ENCODE measurements at regions not wholly inside any gene's neighbourhood (a gene's known extent, or its start where the extent isn't known, plus 50 kb on each side); places are given as distances from the start of the nearest gene placed in this dataset.

DNA sequence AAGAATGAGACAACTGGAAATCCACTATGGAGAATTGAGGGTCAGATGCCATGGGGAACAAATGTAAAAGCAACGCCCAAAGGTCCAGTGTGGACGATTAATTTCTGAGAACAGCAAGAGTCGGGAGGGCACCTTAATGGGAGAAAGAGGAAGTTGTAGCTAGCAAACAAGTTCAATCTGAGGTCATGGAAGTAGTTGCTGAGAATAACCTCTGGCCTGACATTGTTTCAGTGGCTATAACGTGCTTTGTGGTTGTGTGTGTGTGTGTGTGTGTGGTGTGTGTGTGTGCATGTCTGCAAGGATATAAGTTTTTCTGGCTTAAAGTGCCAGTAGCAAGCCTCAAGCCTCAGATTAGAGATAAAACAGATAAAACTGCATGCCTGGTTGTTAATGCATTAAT, 1630.1 kb upstream of the TENM4 start:
- Histone ChIP-seq H4K5ac (ENCODE audit: insufficient read length, low read depth, low read length) (no peak overlapping the region), H2BK12ac (ENCODE audit: low read depth, low read length) (no peak overlapping the region), H3K4me3 (ENCODE audit: extremely low read depth in 1 of 4, insufficient read depth in 2 of 4, low read depth in 3 of 4, low read length in 4 of 4) (no peak overlapping the region), H2AFZ (ENCODE audit: low read length) (no peak overlapping the region), H3K56ac (replicated peaks; ENCODE audit: insufficient read length, low read depth, low read length) (no peak overlapping the region), H2BK20ac (ENCODE audit: low read length) (no peak overlapping the region), H3K4me2 (ENCODE audit: insufficient read depth in 1 of 2, low read depth in 2 of 2, low read length in 2 of 2) (no peak overlapping the region), H2BK5ac (ENCODE audit: low read depth, low read length) (no peak overlapping the region), H2BK15ac (ENCODE audit: low read length) (no peak overlapping the region), H3K27me3 (replicated peaks in 1 of 4; ENCODE audit: control insufficient read depth in 3 of 4, extremely low read depth in 1 of 4, insufficient read depth in 3 of 4, low read length in 3 of 4) (no peaks in the 10 kb centered on the region), H2BK120ac (replicated peaks; ENCODE audit: low read depth, low read length) (no peak overlapping the region), H3K36me3 (ENCODE audit: control insufficient read depth in 2 of 4, insufficient read depth in 4 of 4, low read length in 3 of 4) (no peaks in the 10 kb centered on the region), H4K91ac (replicated peaks; ENCODE audit: insufficient read length, low read length) (no peak overlapping the region), H3K27ac (ENCODE audit: low read depth, low read length) (no peak overlapping the region), H3K23ac (ENCODE audit: insufficient read length) (no peak overlapping the region), H3K9ac (replicated peaks in 1 of 4; ENCODE audit: extremely low read depth in 1 of 4, low read depth in 3 of 4, low read length in 3 of 4) (no peak overlapping the region), H2AK5ac (ENCODE audit: low read depth, low read length) (no peak overlapping the region), H4K20me1 (replicated peaks in 1 of 2; ENCODE audit: control insufficient read depth in 1 of 2, insufficient read depth in 2 of 2, low read length in 2 of 2) (no peaks in the 10 kb centered on the region), H3K14ac (ENCODE audit: insufficient read length) (no peak overlapping the region), H3K23me2 (ENCODE audit: low read depth, low read length) (no peaks in the 10 kb centered on the region), H3K18ac (ENCODE audit: extremely low read depth, low read length) (no peak overlapping the region), H3K79me1 (ENCODE audit: low read depth, low read length) (no peaks in the 10 kb centered on the region), H3K4me1 (replicated peaks in 1 of 4; ENCODE audit: control insufficient read depth in 3 of 4, insufficient read depth in 4 of 4, low read length in 3 of 4) (no peaks in the 10 kb centered on the region; a peak in 1 of 7 replicates), H4K8ac (ENCODE audit: extremely low read depth, insufficient read depth, low read length) (no peak overlapping the region), H3K4ac (replicated peaks; ENCODE audit: insufficient read length, low read depth, low read length) (no peak overlapping the region), H3K9me3 (ENCODE audit: insufficient read depth in 2 of 2, low read depth in 1 of 2, low read length in 1 of 2) (no peaks in the 10 kb centered on the region), H3K79me2 (ENCODE audit: control insufficient read depth in 1 of 2, insufficient read depth in 2 of 2, low read length in 2 of 2) (no peaks in the 10 kb centered on the region)
- CTCF ChIA-PET (ENCODE audit: partially characterized antibody), result interaction anchor here (0.7 kb wide), 1 partner anchor 162 kb away, joined by 3 read pairs; no protein-coding TSS in a partner anchor
- POLR2A ChIA-PET (ENCODE audit: partially characterized antibody), result no interaction called here
- TF ChIP-seq EP300 (IDR thresholded peaks at IDR 0.05; ENCODE audit: borderline replicate concordance in 1 of 2, low read depth in 2 of 2, low read length in 2 of 2), result no peak
- no peak for TF ChIP-seq SP2 (IDR thresholded peaks at IDR 0.05; ENCODE audit: low read length)
- no peak for TF ChIP-seq RBBP5 (IDR thresholded peaks at IDR 0.05; ENCODE audit: borderline replicate concordance, low read depth, low read length)
- TF ChIP-seq SP4 (IDR thresholded peaks at IDR 0.05; ENCODE audit: low read length), result no peak
- TF ChIP-seq EGR1 (IDR thresholded peaks at IDR 0.05; ENCODE audit: borderline replicate concordance, low read depth, low read length), result no peak
- no peak for TF ChIP-seq TCF12 (IDR thresholded peaks at IDR 0.05; ENCODE audit: low read depth, low read length)
- no peak for TF ChIP-seq KDM5A (IDR thresholded peaks at IDR 0.05; ENCODE audit: low read length)
- TF ChIP-seq NANOG (IDR thresholded peaks at IDR 0.05; ENCODE audit: insufficient read depth, low read depth, low read length, poor library complexity, severe bottlenecking), result no peak
- TF ChIP-seq SIRT6 (IDR thresholded peaks at IDR 0.05; ENCODE audit: low read length), result no peak
- TF ChIP-seq RAD21 (IDR thresholded peaks at IDR 0.05 in 1 of 2, conservative IDR thresholded peaks at IDR 0.05 in 1 of 2; ENCODE audit: low read depth in 2 of 2, low read length in 2 of 2), result no peak
- no peak for TF ChIP-seq BRCA1 (IDR thresholded peaks at IDR 0.05; ENCODE audit: low read depth, low read length)
- TF ChIP-seq, protein P1, sequence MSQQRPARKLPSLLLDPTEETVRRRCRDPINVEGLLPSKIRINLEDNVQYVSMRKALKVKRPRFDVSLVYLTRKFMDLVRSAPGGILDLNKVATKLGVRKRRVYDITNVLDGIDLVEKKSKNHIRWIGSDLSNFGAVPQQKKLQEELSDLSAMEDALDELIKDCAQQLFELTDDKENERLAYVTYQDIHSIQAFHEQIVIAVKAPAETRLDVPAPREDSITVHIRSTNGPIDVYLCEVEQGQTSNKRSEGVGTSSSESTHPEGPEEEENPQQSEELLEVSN (IDR thresholded peaks at IDR 0.05), result no peak
- TF ChIP-seq RFX5 (IDR thresholded peaks at IDR 0.05; ENCODE audit: borderline replicate concordance, low read depth, low read length), result no peak
- FAIRE-seq (no peak), DNase-seq (ENCODE audit: low read depth in 1 of 2, low spot score in 2 of 2) (no peak)
- 88% methylated on average over 4 of the region's 4 CpGs; no CpG with 5 or more reads in 1 of the 2 experiments for WGBS, 2 experiments (ENCODE audit: extremely low coverage in 1 of 2, insufficient coverage in 1 of 2, insufficient read length in 1 of 2, insufficient replicate concordance in 2 of 2, low coverage in 1 of 2, low lambda C conversion rate in 2 of 2, missing lambda C conversion rate in 1 of 2)

All from H1 (cell line).